Epidermal melanocyte (primary cell): ENCODE measurements at regions not wholly inside any gene's neighbourhood (a gene's known extent, or its start where the extent isn't known, plus 50 kb on each side); places are given as distances from the start of the nearest gene placed in this dataset.
"Not testable (repeated sequence)": the region's sequence is repeated elsewhere in the genome, so short reads cannot be mapped to it uniquely, and the experiment has no call there.

Experiments
- DNase-seq: peaks from one replicate; pipeline ENCODE4 v3.0.0; 2011; ENCODE audit warnings: low spot score; ENCODE audit not compliant: insufficient read length

- not testable (repeated sequence) for DNase-seq
These were observed 450.2 kb downstream of the BTG1 start for GRCh38 chr12:91695406-91695805.

DNA sequence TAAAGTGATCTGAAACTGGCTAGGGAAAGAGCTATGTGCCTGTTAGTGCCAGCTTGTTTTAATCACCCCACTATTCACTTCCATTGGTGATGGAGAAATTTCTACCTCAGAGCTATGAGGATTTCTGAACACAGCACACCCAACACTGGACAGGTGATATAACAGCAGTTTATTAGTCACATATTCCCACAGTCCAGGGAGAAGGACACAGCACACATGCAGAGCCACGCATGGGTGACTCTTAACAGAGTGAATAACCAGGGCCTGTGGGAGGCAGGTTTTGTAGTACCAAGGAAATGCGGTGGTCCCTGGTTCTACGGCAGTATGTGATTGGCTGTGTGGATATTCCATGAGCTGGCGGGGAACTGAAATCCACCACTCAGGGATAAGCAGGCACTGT, 455.1 kb downstream of the BTG1 start:
- DNase-seq: no peak

DNA sequence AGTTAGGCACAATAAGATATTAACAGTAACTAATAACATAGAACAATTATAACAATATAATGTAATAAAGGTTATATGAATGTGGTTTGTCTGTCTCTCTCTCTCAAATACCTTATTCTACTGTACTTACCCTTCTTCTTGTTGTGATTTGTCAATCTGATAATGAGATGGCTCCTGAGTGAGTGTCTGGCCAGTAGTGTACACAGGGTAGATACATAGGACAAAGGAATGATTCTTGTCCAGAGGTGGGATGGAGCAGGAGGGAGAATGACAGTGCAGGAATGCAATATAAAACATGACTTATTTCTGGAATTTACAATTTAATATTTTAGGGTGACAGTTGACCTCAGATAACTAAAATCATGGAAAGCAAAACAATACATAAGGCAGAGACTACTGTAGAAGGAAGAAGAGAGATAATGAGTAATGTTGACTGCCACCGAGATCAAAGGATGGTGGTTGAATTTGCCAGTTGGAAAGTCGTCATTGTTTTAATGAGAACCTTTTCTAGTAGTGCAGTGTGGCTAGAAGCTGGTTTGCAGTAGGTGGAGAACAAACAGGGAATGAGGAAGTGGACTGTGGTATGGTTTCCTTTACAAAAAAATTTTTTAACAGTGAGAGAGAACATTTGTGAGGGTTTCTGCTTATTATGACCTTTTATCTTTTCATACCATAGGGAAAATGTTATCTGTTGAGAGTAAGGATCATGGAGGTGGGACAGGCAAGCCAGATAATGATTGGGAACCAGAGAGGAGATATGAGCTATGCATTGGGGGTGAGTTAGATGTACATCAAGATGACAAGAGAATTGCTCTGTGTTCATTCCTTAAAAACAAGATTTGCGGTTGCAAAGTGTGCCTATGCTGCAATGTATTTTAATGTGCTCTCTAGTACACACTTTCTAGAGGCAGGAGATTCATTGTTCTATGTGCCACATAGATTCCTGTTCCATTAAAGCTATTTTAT, 458.3 kb downstream of the BTG1 start:
- no peak for DNase-seq

GRCh38 chr12:91685917-91686316, 459.7 kb downstream of the BTG1 start:
- DNase-seq: no peak

DNA sequence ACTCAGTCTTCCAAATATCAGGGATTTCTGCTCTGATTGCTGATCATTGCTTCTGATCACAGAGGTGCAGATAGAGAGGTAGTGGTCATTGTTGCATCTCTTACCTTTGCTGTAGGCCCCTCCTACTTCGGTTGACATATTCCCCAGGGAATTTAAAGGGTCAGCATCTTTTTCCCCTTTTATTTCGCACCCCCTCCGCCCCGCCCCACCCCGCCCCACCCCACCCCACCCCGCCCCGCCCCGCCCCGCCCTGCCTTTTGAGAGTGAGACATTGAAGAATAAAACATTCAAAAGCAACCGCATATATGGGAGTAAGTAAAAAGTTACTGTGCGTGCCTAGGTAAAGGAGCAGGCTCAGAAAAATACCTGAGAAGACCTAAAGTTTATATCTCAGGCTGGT, 463.9 kb downstream of the BTG1 start:
- DNase-seq: no peak

DNA sequence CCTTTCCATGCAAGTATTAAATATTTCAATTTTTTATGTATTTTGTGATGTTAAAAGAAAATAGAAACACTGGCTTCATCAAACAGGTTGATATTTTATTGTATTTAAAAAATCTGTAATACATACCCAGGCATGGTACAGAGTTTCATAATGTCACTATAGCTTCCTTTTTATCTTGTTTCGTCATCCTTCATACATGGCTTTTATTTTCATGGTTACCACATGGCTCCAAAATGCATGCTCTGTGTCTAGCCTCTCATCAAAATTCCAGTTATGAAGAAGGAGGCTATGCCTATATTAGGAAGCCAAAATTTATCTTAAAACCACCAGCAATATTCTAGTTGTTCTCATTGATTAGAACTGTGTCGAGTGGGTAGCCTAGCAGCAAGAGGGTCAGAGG, 464.8 kb downstream of the BTG1 start:
- DNase-seq: no peak

DNA sequence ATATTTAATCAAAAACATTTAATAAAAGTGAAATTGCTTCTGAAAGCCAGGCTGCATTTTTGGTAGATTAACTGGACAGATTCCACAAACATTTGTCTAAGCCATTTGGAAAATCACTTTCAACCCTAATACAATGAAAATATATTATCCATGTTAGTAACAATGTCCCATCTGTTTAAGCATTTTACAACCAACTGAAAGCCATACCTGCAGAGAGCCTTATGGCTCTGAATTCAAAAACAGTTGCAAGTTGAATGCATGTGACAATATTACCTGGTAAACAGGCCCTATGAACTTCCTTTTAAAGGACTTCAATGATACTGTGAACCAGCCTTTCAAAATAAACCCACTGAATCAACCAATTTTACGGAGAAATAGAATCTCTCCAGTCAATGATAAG, 468.1 kb downstream of the BTG1 start:
- DNase-seq: no peak

- no peak for DNase-seq
These were observed 470.2 kb downstream of the BTG1 start for GRCh38 chr12:91675401-91675800.

GRCh38 chr12:91672130-91672529, 473.5 kb downstream of the BTG1 start:
- DNase-seq: no peak

- DNase-seq: no peak
These were observed 478.0 kb downstream of the BTG1 start for GRCh38 chr12:91667694-91668093.

- no peak for DNase-seq
These were observed 481.1 kb upstream of the DCN start for GRCh38 chr12:91663744-91664143.

DNA sequence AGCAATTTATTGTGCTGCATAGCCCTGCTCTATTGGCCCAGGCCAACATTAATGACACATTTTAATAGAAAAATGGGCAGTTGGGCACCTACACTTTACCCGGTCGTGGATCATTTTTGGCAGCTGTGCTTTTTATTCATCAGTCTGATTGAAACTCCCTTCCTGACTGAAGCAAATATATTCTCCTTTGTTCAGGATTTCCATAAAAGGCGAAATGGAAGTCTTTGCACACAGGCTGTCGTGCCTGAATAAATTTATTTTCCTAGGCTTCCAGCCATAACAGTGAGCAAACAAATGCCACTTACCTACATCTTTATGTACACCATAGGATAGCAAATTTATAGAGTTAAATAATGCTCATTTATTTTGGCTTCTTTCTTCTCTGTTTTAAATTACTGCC, 480.7 kb upstream of the DCN start:
- DNase-seq: no peak

DNA sequence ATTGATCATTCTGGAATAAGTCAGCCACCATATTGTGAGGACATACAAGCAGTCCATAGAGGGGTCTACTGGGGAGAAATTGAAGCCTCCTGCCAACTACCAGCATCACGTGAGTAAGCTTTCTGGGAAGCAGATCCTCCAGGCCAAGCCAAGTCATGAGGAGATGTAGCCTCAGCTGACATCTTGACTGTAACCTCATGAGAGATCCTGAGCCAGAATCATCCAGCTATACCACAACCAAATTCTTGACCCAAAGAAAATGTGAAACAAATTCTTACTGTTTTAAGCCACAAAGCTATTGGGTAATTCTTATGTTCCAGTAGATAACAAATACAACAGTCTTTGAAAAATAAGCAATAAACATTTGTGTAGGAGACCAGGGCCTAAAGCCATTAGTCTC, 479.4 kb upstream of the DCN start:
- no peak for DNase-seq

DNA sequence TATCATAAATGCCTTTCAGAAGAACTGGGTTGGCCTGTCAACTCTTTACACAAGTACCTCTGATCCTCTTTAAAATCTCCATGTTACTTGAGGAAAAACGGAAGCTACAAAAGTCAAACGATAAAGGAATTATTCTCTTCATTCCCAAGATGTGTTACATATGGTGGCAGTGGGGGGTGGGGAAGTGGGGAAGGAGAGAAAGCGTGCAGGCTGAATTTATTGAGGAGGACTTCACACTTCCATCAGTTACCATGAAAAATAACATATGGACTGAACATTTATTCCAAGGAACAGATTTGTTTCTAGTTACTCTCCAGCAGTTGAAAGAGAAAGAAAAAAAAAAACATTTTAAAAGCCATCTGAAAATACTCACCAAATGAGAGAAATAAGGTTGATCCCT, 474.4 kb upstream of the DCN start:
- DNase-seq: no peak

DNA sequence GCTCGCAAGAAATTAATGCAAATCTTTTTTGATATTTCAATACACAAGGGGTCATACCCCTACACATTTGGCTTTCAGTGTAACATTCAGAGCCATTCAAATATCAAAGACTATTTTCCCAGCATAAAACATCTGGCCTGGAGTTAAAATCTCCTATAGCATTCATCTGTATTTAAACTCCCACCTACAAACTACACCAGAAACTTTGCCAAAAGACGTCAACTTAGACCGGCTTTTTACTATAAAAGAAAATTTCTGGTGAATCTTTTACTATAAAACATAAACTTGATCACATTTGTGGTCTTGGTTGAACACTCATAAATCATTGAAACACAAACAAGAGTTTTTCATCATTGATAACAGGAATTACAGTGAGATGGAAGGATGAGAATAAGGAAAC, 473.3 kb upstream of the DCN start:
- DNase-seq: no peak

- no peak for DNase-seq
These were observed 471.5 kb upstream of the DCN start for GRCh38 chr12:91654087-91654486.

DNA sequence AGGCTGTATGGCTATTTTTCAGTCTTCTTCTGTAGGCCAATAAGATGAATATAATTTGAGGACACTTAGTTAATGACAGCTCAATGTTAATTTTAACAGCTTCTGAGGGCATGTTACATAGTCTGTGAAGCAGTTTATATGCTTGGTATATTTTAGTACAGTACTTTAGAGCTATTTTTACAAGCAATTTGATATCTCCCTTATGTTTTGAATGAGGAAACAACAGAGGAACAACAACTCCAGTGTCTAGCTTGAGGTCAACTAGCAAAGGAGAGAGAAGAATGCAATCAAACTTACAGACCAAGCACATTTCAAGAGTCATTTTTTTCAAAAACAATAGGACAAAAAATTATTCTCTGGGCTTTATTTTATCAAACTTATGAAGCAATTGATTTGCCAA, 469.1 kb upstream of the DCN start:
- no peak for DNase-seq

DNA sequence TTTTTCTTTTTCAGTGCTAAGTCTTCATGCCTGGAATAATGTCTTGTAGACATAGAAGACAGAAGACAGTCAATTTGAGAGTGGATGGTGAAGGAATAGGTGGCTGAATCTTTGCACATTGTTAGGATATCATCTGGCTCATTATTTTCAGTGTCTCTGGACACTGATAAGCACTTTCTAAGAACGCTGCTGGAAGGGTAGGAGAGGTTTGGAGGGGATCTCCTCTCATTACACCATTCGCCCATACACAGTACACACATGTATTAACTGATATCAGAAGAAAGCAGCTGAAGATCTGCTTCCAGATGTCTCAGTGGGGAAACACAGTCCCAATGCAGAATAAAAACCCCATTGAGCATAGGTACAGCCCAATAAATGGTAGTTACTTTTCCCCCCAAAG, 461.1 kb upstream of the DCN start:
- DNase-seq: no peak

- DNase-seq: no peak
These were observed 457.4 kb upstream of the DCN start for GRCh38 chr12:91640021-91640420.

GRCh38 chr12:91639327-91639726, 456.7 kb upstream of the DCN start:
- DNase-seq: no peak

DNA sequence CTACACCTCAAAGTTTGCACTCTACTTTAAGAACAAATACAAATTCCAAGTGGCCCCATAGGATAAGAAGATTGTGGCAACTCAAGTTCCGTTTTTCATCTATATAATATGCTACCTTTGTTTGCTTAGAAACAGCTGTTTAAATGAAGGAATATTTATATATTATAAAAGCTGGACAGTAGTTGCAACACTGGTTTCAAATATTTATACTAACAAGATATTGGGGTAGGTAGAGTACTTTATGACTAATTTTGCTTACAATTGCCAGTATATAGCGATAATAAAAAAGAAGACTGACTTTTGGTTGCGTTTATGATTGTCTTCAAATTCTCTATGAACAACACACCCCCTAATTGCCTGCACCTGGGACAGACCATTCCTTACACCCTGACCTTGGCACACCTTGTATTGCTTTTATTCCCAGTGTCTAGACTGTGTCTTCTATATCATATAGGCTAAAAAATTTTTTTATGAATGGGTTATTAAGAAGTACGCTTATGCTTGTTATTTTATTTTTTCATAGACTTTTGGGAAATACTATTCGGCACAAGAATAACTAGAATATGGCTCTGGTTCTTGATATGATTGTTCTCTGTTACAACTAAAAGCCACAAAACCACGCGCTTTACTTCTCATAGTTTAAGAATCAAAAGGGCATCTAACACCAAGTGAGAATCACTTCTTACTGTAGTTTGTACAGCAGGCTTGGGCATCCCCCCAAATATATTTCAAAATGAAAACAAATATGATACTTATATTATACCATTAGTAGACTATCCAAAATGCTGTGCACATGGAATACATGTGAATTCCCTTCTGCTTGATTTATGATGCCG, 455.4 kb upstream of the DCN start:
- DNase-seq: no peak

- no peak for DNase-seq
These were observed 454.1 kb upstream of the DCN start for GRCh38 chr12:91636721-91637120.

GRCh38 chr12:91634386-91634713, 451.7 kb upstream of the DCN start:
- not testable (repeated sequence) for DNase-seq
